Upper lobe of left lung (tissue), 6 donors: ENCODE measurements at regions not wholly inside any gene's neighbourhood (a gene's known extent, or its start where the extent isn't known, plus 50 kb on each side); places are given as distances from the start of the nearest gene placed in this dataset.

Source experiments
- ATAC-seq, 2 donors: fragments of 200-7000 bp; cut with Tn5 transposase; one replicate each; pipeline ENCODE4 v1.9.1; 2022; ENCODE audit warnings: mild to moderate bottlenecking in 2 of 2, moderate library complexity in 2 of 2; ENCODE audit not compliant: low FRiP score in 2 of 2
- DNase-seq, 2 donors: peaks; one replicate each; pipeline ENCODE4 v3.0.0-alpha.2; 2019 to 2020
- H3K27ac ChIP-seq, 4 donors: fragments of 200-600 bp; sonication (generic); one replicate each; pipeline ENCODE4 v1.5.1; 2016 to 2019
- H3K27me3 ChIP-seq, 4 donors: fragments of 200-600 bp; sonication (generic); one replicate each; pipeline ENCODE4 v1.5.1; 2017 to 2019
- H3K36me3 ChIP-seq, 4 donors: fragments of 200-600 bp; sonication (generic); one replicate each; pipeline ENCODE4 v1.5.1; 2016 to 2019
- H3K4me1 ChIP-seq, 4 donors: fragments of 200-600 bp; sonication (generic); one replicate each; pipeline ENCODE4 v1.5.1; 2018 to 2019
- H3K4me3 ChIP-seq, 4 donors: fragments of 200-600 bp; sonication (generic); one replicate each; pipeline ENCODE4 v1.5.1; 2017 to 2019; ENCODE audit warnings: mild to moderate bottlenecking in 2 of 4, moderate library complexity in 1 of 4
- H3K9me3 ChIP-seq, 4 donors: fragments of 200-600 bp; sonication (generic); one replicate each; pipeline ENCODE4 v1.5.1; 2018 to 2019
- CTCF ChIP-seq, 6 experiments: fragments of 450-650 bp in 4 of 6; fragments of 200-600 bp in 2 of 6; sonication (generic) in 2 of 6; IDR thresholded peaks; one replicate each; pipeline ENCODE4 v1.5.1; 2016 to 2019; ENCODE audit warnings: antibody characterized with exemption in 6 of 6
- EP300 ChIP-seq, 4 donors: sonication (generic); formaldehyde crosslinking; IDR thresholded peaks; one replicate each; pipeline ENCODE4 v1.5.1; 2017; ENCODE audit warnings: antibody characterized with exemption in 4 of 4, control low read depth in 2 of 4
- POLR2A ChIP-seq, 4 donors: fragments of 450-650 bp; IDR thresholded peaks; one replicate each; pipeline ENCODE4 v1.5.1; 2016 to 2017; ENCODE audit warnings: antibody characterized with exemption in 4 of 4, mild to moderate bottlenecking in 2 of 4
- POLR2AphosphoS5 ChIP-seq, 2 donors: sonication (generic); formaldehyde crosslinking; IDR thresholded peaks; one replicate each; pipeline ENCODE4 v1.5.1; 2017; ENCODE audit warnings: antibody characterized with exemption in 2 of 2
- WGBS, 2 donors: methylation state at CpG; one replicate each; pipeline ENCODE4 v1.1.5; 2017 to 2018; 5-methylcytosine and 5-hydroxymethylcytosine counted together
- donor health status: DM: no; HTN: no; CAD: no; lungs with moderate emphysema.
- donor health status: DM: no; HTN: yes; CAD: no; lungs with severe emphysema.

- H3K27ac ChIP-seq: peak overlapping the region in 3 of 4 donors; percentile 55 to 80 (median 71)
- 95 to 96% methylated on average over 10 of the region's 10 CpGs for WGBS, 2 donors
- H3K36me3 ChIP-seq: no peaks in the 10 kb centered on the region
- no peaks in the 10 kb centered on the region for H3K9me3 ChIP-seq
- DNase-seq: no peak
- H3K4me1 ChIP-seq: peaks cover 20 to 35% (median 22%) of the 10 kb centered on the region in 4 donors
- ATAC-seq: no peak
- TF ChIP-seq CTCF (IDR thresholded peaks at IDR 0.05) (no peak), POLR2AphosphoS5 (IDR thresholded peaks at IDR 0.05) (no peak), POLR2A (IDR thresholded peaks at IDR 0.05) (no peak), EP300 (IDR thresholded peaks at IDR 0.05) (no peak)
- peak overlapping the region in 2 of 4 donors; percentile 12 to 22 for H3K4me3 ChIP-seq
- no peaks in the 10 kb centered on the region for H3K27me3 ChIP-seq
These were observed 201.2 kb downstream of the TOMM20 start for GRCh38 chr1:234927312-234927970.

- no peaks in the 10 kb centered on the region for H3K9me3 ChIP-seq
- H3K27me3 ChIP-seq: no peaks in the 10 kb centered on the region
- peak overlapping the region in 2 of 4 donors; percentile 12 to 22 for H3K4me3 ChIP-seq
- peak in 1 of 2 donors; percentile 65 for DNase-seq
- no peaks in the 10 kb centered on the region for H3K36me3 ChIP-seq
- WGBS, 2 donors: 66 to 70% methylated on average over 20 of the region's 20 CpGs
- ATAC-seq: peak in 1 of 2 donors; percentile 42
- peaks cover 21 to 36% (median 26%) of the 10 kb centered on the region in 4 donors for H3K4me1 ChIP-seq
- TF ChIP-seq CTCF (IDR thresholded peaks at IDR 0.05) (no peak), EP300 (IDR thresholded peaks at IDR 0.05) (no peak), POLR2A (IDR thresholded peaks at IDR 0.05) (no peak), POLR2AphosphoS5 (IDR thresholded peaks at IDR 0.05) (no peak)
- peak overlapping the region; percentile 55 to 80 (median 71) for H3K27ac ChIP-seq
These were observed 201.9 kb downstream of the TOMM20 start for GRCh38 chr1:234926559-234927311.

GRCh38 chr1:234926264-234926558 lies 202.4 kb downstream of the TOMM20 start:
- Histone ChIP-seq H3K36me3 (no peaks in the 10 kb centered on the region), H3K27ac (peak overlapping the region; percentile 53 to 80 (median 71)), H3K4me3 (no peak overlapping the region), H3K27me3 (no peaks in the 10 kb centered on the region), H3K4me1 (peaks cover 26 to 41% (median 29%) of the 10 kb centered on the region in 4 donors), H3K9me3 (no peaks in the 10 kb centered on the region)
- ATAC-seq (no peak), DNase-seq (no peak)
- 43 to 51% methylated on average over 4 of the region's 4 CpGs for WGBS, 2 donors
- TF ChIP-seq CTCF (IDR thresholded peaks at IDR 0.05) (no peak), EP300 (IDR thresholded peaks at IDR 0.05) (no peak), POLR2AphosphoS5 (IDR thresholded peaks at IDR 0.05) (no peak), POLR2A (IDR thresholded peaks at IDR 0.05) (no peak)

- 57 to 59% methylated on average over 7 of the region's 7 CpGs for WGBS, 2 donors
- Histone ChIP-seq H3K4me1 (peaks cover 32 to 41% (median 34%) of the 10 kb centered on the region in 4 donors), H3K36me3 (no peaks in the 10 kb centered on the region), H3K27ac (peak overlapping the region; percentile 53 to 80 (median 71)), H3K27me3 (no peaks in the 10 kb centered on the region), H3K4me3 (no peak overlapping the region), H3K9me3 (no peaks in the 10 kb centered on the region)
- DNase-seq (no peak), ATAC-seq (peak; percentile 72 to 77)
- TF ChIP-seq CTCF (IDR thresholded peaks at IDR 0.05): no peak
- TF ChIP-seq POLR2AphosphoS5 (IDR thresholded peaks at IDR 0.05): peak in 1 of 2 donors; percentile 38
- peak in 1 of 4 donors; percentile 31 for TF ChIP-seq POLR2A (IDR thresholded peaks at IDR 0.05)
- peak in 1 of 4 donors; percentile 34 for TF ChIP-seq EP300 (IDR thresholded peaks at IDR 0.05)
These were observed 203.0 kb downstream of the TOMM20 start for GRCh38 chr1:234925440-234926263.
